HEK293 (cell line): ENCODE measurements at regions not wholly inside any gene's neighbourhood (a gene's known extent, or its start where the extent isn't known, plus 50 kb on each side); places are given as distances from the start of the nearest gene placed in this dataset.

Source experiments
- CTCF ChIA-PET: fragments of 350-600 bp; formaldehyde crosslinking; extraction: SDS; loops from one replicate; lab custom pipeline; 2021; ENCODE audit warnings: antibody characterized with exemption; lab: Yijun Ruan, JAX
- POLR2A ChIA-PET: fragments of 300-600 bp; formaldehyde crosslinking; extraction: SDS; loops from one replicate; lab custom pipeline; 2020; ENCODE audit warnings: antibody characterized with exemption, inconsistent platforms; lab: Yijun Ruan, JAX
- H3K27ac ChIP-seq: fragments of 200-500 bp; sonication (Bioruptor generic); 2 replicates; pipeline ENCODE4 v1.5.1; 2014; ENCODE audit warnings: low read depth, low read length, control low read depth, inconsistent platforms; ENCODE audit errors: extremely low read depth
- H3K36me3 ChIP-seq, 2 experiments: fragments of 200-500 bp in 1 of 2; sonication (Bioruptor generic) in 1 of 2; 1 replicate in 1 of 2; 2 replicates in 1 of 2; pipeline ENCODE4 v1.5.1; 2014 to 2017; ENCODE audit warnings: inconsistent platforms in 2 of 2, low read length in 2 of 2; ENCODE audit not compliant: control insufficient read depth in 2 of 2, insufficient read depth in 1 of 2
- H3K4me1 ChIP-seq: fragments of 200-500 bp; sonication (Bioruptor generic); 2 replicates; pipeline ENCODE4 v1.5.1; 2014; ENCODE audit warnings: mild to moderate bottlenecking, low read length, inconsistent platforms; ENCODE audit not compliant: control insufficient read depth, insufficient read depth
- H3K4me3 ChIP-seq: 2 replicates; pipeline ENCODE4 v1.5.1; 2011; ENCODE audit warnings: low read depth, mild to moderate bottlenecking, control low read depth, low read length, moderate library complexity
- H3K9me3 ChIP-seq: fragments of 200-500 bp; sonication (Bioruptor generic); 2 replicates; pipeline ENCODE4 v1.5.1; 2014; ENCODE audit warnings: low read depth, low read length, inconsistent platforms; ENCODE audit not compliant: control insufficient read depth, insufficient read depth
- BCL11B ChIP-seq: fragments of 450-650 bp; formaldehyde crosslinking; IDR thresholded peaks from 2 replicates; pipeline ENCODE4 v1.5.1; 2016; ENCODE audit warnings: low read depth, missing biosample characterization, missing genetic modification characterization
- GLIS1 ChIP-seq: fragments of 450-650 bp; formaldehyde crosslinking; IDR thresholded peaks from 2 replicates; pipeline ENCODE4 v1.5.1; 2016; ENCODE audit warnings: missing biosample characterization, missing genetic modification characterization
- PRDM1 ChIP-seq: fragments of 450-650 bp; formaldehyde crosslinking; IDR thresholded peaks from 2 replicates; pipeline ENCODE4; 2016; ENCODE audit warnings: missing biosample characterization, missing genetic modification characterization
- REPIN1 ChIP-seq: fragments of 450-650 bp; formaldehyde crosslinking; IDR thresholded peaks from 2 replicates; pipeline ENCODE4 v1.5.1; 2017; ENCODE audit warnings: missing biosample characterization, missing genetic modification characterization, low read depth
- SCRT1 ChIP-seq: fragments of 450-650 bp; formaldehyde crosslinking; IDR thresholded peaks from 2 replicates; pipeline ENCODE4 v1.5.1; 2016; ENCODE audit warnings: missing biosample characterization, missing genetic modification characterization, borderline replicate concordance
- TSHZ1 ChIP-seq: fragments of 450-650 bp; formaldehyde crosslinking; IDR thresholded peaks from 2 replicates; pipeline ENCODE4 v1.5.1; 2016; ENCODE audit warnings: missing biosample characterization, missing genetic modification characterization, borderline replicate concordance
- WT1 ChIP-seq: fragments of 450-650 bp; formaldehyde crosslinking; IDR thresholded peaks from 2 replicates; pipeline ENCODE4 v1.5.1; 2016; ENCODE audit warnings: missing biosample characterization, missing genetic modification characterization
- ZBTB20 ChIP-seq: fragments of 450-650 bp; formaldehyde crosslinking; IDR thresholded peaks from 2 replicates; pipeline ENCODE4 v1.5.1; 2016; ENCODE audit warnings: missing biosample characterization, missing genetic modification characterization
- ZFHX2 ChIP-seq: fragments of 450-650 bp; formaldehyde crosslinking; conservative IDR thresholded peaks from 2 replicates; pipeline ENCODE4 v1.5.1; 2016; ENCODE audit warnings: missing biosample characterization, missing genetic modification characterization
- ZFP37 ChIP-seq: fragments of 450-650 bp; formaldehyde crosslinking; IDR thresholded peaks from 2 replicates; pipeline ENCODE4 v1.5.1; 2016; ENCODE audit warnings: missing biosample characterization, missing genetic modification characterization
- ZNF184 ChIP-seq: fragments of 450-650 bp; IDR thresholded peaks from 2 replicates; pipeline ENCODE4 v1.5.1; 2018; ENCODE audit warnings: missing biosample characterization, mild to moderate bottlenecking, missing genetic modification characterization
- ZNF2 ChIP-seq: fragments of 450-650 bp; formaldehyde crosslinking; IDR thresholded peaks from 2 replicates; pipeline ENCODE4 v1.5.1; 2016; ENCODE audit warnings: missing biosample characterization, missing genetic modification characterization
- ZNF239 ChIP-seq: fragments of 450-650 bp; formaldehyde crosslinking; IDR thresholded peaks from 2 replicates; pipeline ENCODE4 v1.5.1; 2016; ENCODE audit warnings: missing biosample characterization, missing genetic modification characterization
- ZNF248 ChIP-seq: fragments of 450-650 bp; formaldehyde crosslinking; IDR thresholded peaks from 2 replicates; pipeline ENCODE4 v1.5.1; 2017; ENCODE audit warnings: missing biosample characterization, missing genetic modification characterization
- ZNF350 ChIP-seq: fragments of 450-650 bp; formaldehyde crosslinking; IDR thresholded peaks from 2 replicates; pipeline ENCODE4 v1.5.0; 2017; ENCODE audit warnings: missing biosample characterization, mild to moderate bottlenecking, missing genetic modification characterization
- ZNF433 ChIP-seq: fragments of 450-650 bp; formaldehyde crosslinking; IDR thresholded peaks from 2 replicates; pipeline ENCODE4 v1.5.1; 2016; ENCODE audit warnings: missing biosample characterization, missing genetic modification characterization, low read depth
- ZNF544 ChIP-seq: fragments of 450-650 bp; formaldehyde crosslinking; IDR thresholded peaks from 2 replicates; pipeline ENCODE4 v1.5.0; 2017; ENCODE audit warnings: missing biosample characterization, missing genetic modification characterization
- ZNF558 ChIP-seq: fragments of 450-650 bp; formaldehyde crosslinking; IDR thresholded peaks from 2 replicates; pipeline ENCODE4 v1.5.1; 2016; ENCODE audit warnings: missing biosample characterization, missing genetic modification characterization
- ZNF624 ChIP-seq: fragments of 450-650 bp; formaldehyde crosslinking; IDR thresholded peaks from 2 replicates; pipeline ENCODE4 v1.5.1; 2017; ENCODE audit warnings: missing biosample characterization, missing genetic modification characterization
- ZNF677 ChIP-seq: fragments of 450-650 bp; IDR thresholded peaks from 2 replicates; pipeline ENCODE4 v1.5.0; 2018; ENCODE audit warnings: missing biosample characterization, mild to moderate bottlenecking, missing genetic modification characterization, moderate library complexity
- ZNF707 ChIP-seq: fragments of 450-650 bp; formaldehyde crosslinking; IDR thresholded peaks from 2 replicates; pipeline ENCODE4 v1.5.1; 2016; ENCODE audit warnings: missing biosample characterization, missing genetic modification characterization
- ZNF792 ChIP-seq: fragments of 450-650 bp; formaldehyde crosslinking; IDR thresholded peaks from 2 replicates; pipeline ENCODE4 v1.5.1; 2016; ENCODE audit warnings: missing biosample characterization, missing genetic modification characterization
- ZNF843 ChIP-seq: fragments of 450-650 bp; formaldehyde crosslinking; IDR thresholded peaks from 2 replicates; pipeline ENCODE4 v1.5.1; 2016; ENCODE audit warnings: missing biosample characterization, missing genetic modification characterization
- TF ChIP-seq, protein P1 (sequence below): fragments of 450-650 bp; formaldehyde crosslinking; IDR thresholded peaks from 2 replicates; pipeline ENCODE4 v1.5.1; 2017; ENCODE audit warnings: missing biosample characterization, missing genetic modification characterization
- TF ChIP-seq, protein P2 (sequence below): fragments of 450-650 bp; formaldehyde crosslinking; IDR thresholded peaks from 2 replicates; pipeline ENCODE4 v1.5.1; 2016; ENCODE audit warnings: missing biosample characterization, missing genetic modification characterization

DNA sequence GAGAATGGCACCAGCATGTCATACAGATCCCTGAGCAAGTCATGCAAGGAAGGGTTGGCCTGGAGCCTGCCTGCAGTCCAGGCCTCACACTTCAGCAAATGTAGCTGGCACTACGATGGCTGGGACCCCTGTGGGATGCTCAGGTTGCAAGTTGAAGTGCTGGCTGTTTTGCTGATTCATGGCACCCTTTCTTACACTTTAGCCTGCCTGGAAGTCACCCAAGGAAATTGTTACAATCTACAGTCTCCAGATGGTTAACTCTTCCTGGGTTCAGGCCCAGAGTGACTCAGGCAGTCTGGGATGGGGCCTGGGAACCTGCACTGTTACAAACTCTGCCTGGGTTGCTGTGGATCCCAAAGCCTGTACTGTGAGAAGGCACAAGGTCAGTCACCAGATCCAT, 91.0 kb upstream of the SLC6A11 start:
- H3K4me3 ChIP-seq: no peak overlapping the region
- CTCF ChIA-PET: interaction anchor here (2.8 kb wide), 1 partner anchor 14 kb away, joined by 12 read pairs; no protein-coding TSS in a partner anchor
- TF ChIP-seq ZFP37 (tag by site-specific recombination): no peak
- TF ChIP-seq PRDM1 (tag by site-specific recombination): no peak
- TF ChIP-seq ZNF707 (tag by site-specific recombination): no peak
- no peak for TF ChIP-seq WT1 (tag by site-specific recombination)
- no peak for TF ChIP-seq ZNF544 (tag by site-specific recombination)
- no peak for TF ChIP-seq ZNF248 (tag by site-specific recombination)
- TF ChIP-seq ZNF677 (tag by site-specific recombination): no peak
- no peak for TF ChIP-seq ZNF433 (tag by site-specific recombination)
- TF ChIP-seq ZFHX2 (tag by site-specific recombination): no peak
- TF ChIP-seq, protein P1, sequence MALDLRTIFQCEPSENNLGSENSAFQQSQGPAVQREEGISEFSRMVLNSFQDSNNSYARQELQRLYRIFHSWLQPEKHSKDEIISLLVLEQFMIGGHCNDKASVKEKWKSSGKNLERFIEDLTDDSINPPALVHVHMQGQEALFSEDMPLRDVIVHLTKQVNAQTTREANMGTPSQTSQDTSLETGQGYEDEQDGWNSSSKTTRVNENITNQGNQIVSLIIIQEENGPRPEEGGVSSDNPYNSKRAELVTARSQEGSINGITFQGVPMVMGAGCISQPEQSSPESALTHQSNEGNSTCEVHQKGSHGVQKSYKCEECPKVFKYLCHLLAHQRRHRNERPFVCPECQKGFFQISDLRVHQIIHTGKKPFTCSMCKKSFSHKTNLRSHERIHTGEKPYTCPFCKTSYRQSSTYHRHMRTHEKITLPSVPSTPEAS (tag by site-specific recombination): no peak
- no peak for TF ChIP-seq ZNF350 (tag by site-specific recombination)
- no peak for TF ChIP-seq ZNF184 (tag by site-specific recombination)
- TF ChIP-seq REPIN1 (tag by site-specific recombination): no peak
- no peak for TF ChIP-seq SCRT1 (tag by site-specific recombination)
- no peak for TF ChIP-seq ZNF792 (tag by site-specific recombination)
- H3K4me1 ChIP-seq: no peaks in the 10 kb centered on the region
- no peaks in the 10 kb centered on the region for H3K9me3 ChIP-seq
- no peak overlapping the region for H3K27ac ChIP-seq
- no peaks in the 10 kb centered on the region for H3K36me3 ChIP-seq
- POLR2A ChIA-PET: no interaction called here

- Histone ChIP-seq H3K4me3 (no peak overlapping the region), H3K4me1 (no peaks in the 10 kb centered on the region)
- ChIA-PET POLR2A (no interaction called here), CTCF (interaction anchor here (2.8 kb wide), 1 partner anchor 13 kb away, joined by 12 read pairs; no protein-coding TSS in a partner anchor)
- no peak for TF ChIP-seq ZBTB20 (tag by site-specific recombination)
- TF ChIP-seq ZNF558 (tag by site-specific recombination): no peak
- TF ChIP-seq ZNF624: no peak
- no peak for TF ChIP-seq GLIS1
- TF ChIP-seq ZNF2 (tag by site-specific recombination): no peak
- no peak for TF ChIP-seq TSHZ1
- TF ChIP-seq ZNF239 (tag by site-specific recombination): no peak
- TF ChIP-seq, protein P2, sequence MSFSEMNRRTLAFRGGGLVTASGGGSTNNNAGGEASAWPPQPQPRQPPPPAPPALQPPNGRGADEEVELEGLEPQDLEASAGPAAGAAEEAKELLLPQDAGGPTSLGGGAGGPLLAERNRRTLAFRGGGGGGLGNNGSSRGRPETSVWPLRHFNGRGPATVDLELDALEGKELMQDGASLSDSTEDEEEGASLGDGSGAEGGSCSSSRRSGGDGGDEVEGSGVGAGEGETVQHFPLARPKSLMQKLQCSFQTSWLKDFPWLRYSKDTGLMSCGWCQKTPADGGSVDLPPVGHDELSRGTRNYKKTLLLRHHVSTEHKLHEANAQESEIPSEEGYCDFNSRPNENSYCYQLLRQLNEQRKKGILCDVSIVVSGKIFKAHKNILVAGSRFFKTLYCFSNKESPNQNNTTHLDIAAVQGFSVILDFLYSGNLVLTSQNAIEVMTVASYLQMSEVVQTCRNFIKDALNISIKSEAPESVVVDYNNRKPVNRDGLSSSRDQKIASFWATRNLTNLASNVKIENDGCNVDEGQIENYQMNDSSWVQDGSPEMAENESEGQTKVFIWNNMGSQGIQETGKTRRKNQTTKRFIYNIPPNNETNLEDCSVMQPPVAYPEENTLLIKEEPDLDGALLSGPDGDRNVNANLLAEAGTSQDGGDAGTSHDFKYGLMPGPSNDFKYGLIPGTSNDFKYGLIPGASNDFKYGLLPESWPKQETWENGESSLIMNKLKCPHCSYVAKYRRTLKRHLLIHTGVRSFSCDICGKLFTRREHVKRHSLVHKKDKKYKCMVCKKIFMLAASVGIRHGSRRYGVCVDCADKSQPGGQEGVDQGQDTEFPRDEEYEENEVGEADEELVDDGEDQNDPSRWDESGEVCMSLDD (tag by site-specific recombination): no peak
- no peak for TF ChIP-seq BCL11B (tag by site-specific recombination)
- TF ChIP-seq ZNF843 (tag by site-specific recombination): no peak
- TF ChIP-seq, all 188 proteins: peak for 0
- Histone ChIP-seq H3K36me3 (no peaks in the 10 kb centered on the region), H3K9me3 (no peaks in the 10 kb centered on the region), H3K27ac (no peak overlapping the region)
These were observed 90.2 kb upstream of the SLC6A11 start for GRCh38 chr3:10725846-10726245.
